GM04504 (cell line): ENCODE measurements at regions not wholly inside any gene's neighbourhood (a gene's known extent, or its start where the extent isn't known, plus 50 kb on each side); places are given as distances from the start of the nearest gene placed in this dataset.

Source experiments
- DNase-seq: peaks from one replicate; pipeline ENCODE4 v3.0.0-alpha.2; 2012; ENCODE audit warnings: low read depth

DNA sequence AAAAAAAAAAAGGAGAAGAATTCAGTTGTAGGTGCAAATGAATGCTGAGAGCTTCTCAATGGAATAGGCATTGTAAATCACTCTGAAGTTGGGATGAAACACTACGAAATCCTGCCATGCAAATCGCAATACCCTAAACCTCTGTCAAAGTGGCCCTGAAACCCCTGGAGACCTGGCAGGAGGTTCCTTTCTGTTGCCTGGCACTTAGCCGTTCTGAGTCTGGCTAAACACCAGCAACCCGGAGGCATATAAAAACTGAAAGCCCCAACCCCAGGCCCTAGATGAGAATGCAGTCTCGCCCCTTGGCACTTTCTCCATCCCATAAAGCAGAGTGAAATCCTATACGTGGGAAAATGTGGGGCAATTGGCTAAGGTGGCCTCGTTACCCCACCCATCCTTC, 151.5 kb upstream of the PARP11 start:
- no peak for DNase-seq

DNA sequence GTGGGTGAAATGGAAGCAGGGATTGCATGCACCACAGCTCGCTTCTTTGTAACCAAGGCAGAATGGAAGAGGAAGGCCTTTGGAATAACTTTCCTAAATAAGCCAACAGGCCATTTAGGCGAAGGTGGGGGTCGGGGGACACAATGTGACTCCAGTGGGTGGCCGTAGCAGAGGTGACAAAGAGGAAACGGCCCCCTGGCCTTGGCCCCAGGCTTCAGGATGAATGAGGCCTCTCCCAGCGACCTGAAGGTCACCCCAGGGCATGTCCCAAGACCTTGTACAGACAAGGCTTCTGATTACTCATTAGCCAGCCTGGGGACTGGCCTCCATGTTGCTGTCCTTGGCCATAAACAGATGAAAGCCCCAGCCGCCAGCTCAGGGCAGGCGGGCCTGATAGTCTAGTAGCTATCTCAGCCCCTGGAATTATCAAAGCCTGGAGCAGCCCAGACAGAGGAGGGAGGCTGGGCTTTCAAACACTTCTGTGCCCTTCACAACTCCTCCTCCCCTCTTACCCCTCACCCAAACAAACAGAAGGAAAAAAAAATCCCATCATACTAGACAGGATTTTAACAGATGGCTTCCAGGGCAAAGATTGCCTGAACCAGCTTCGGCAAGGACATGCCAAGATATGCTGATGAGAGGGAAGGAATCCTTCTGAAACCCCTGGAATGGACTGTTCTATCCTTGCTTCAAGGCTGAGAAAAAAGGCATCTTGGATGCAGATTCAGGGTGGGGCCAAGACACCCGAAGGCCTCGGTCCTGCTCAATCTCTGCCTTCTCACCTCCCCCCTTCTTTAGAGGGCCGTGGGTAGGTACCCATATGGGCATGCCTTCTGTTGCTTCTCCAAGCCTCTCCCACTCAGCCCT, 142.3 kb upstream of the PARP11 start:
- DNase-seq = no peak

DNA sequence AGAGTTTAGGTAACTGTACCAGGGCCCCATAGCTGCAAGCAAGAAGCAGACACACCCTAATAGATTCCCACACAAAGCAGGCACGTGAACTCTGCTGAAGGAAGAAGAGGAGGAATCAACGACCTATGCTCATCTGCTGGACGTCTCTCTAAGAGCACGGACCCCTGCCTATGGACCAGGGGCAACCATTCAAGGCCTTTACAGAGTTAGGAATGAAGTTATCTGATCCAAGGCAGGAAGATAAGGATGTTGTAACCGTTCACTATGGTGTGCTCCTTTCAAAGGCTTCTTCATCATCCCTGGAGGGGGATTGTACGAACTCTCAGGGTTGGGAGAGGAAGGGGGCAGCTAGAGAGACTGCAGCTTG, 141.6 kb upstream of the PARP11 start:
- DNase-seq = no peak

DNA sequence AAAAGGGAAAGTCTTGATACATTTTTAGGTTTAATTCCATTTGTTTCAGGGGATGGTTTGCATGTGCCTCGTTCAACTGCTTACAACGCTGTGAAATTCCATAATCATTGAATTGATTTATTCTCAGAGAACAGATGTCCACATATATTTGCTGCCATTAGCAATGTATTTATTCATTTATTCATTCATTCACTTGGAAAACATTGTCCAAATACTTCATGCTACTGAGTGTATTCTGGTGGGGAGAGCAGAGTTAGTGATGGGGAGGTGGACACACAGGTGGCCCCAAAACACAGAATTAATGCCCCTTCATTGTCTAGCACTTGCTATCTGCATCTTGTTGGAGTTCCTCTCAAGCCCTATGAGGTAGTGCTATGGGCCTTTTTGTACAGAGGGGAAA, 141.2 kb upstream of the PARP11 start:
- DNase-seq = no peak

DNA sequence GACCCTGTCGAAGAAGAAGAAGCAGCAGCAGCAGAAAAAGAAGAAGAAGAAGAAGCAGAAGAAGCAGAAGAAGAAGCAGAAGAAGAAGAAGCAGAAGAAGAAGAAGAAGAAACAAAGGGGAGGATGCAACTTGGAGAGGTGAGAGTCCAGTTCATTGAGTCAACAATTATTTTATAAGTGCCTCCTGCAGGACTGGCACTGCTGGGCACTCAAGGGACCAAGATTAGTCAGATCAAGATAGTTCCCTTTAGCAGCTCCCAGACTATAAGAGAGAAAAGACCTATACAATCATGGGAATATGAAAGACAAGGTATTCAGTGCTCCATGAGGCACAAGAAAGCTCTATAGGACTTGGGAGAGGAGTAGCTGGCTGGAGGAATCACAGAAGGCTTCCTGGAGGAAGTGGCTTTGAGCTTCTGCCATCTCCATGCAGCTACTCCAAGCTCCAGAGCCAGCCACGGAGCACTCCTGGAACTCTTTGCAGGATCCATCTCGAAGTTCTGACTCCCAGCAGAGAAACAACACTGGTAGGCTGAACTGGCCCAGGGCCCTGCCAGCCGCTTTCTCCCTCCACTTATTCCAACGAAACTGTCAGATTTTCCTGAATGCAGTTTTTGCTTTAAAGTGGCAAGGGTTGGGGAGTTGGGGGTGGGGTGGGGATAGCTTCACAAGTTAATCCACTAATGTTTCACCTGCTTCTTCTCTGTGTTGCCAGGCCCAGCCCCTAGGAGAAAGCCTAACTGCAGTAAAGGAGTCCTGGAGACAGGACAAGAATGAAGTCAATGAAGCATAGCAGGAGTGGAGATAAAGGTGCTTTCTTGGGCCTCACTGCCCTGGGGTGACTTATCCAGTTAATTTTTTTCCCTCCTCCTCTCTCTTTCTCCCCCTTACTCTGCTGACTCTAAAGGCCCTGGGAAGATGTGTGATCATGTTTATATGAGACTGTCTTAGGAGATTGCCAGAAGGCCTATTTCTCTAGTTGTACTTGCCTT, 140.1 kb upstream of the PARP11 start:
- DNase-seq = no peak

DNA sequence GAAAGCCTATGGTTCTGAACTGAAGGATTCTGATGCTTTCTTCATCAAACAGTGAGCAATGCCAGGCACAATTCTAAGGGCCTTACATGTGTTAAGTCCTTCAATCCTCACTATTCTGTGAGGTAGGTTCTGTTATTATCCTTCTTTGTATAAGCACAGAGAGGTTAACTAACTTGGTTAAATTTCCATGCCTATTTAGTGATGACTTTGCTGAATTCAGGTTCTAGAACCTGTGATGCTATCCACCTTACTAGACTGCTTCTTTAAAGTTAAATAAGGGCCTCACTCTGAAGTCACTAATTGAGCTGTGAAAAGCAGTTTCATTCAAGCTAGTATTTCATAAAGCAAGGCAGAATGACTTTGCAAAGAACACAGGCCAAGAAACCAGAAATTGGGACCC, 138.9 kb upstream of the PARP11 start:
- DNase-seq = no peak

DNA sequence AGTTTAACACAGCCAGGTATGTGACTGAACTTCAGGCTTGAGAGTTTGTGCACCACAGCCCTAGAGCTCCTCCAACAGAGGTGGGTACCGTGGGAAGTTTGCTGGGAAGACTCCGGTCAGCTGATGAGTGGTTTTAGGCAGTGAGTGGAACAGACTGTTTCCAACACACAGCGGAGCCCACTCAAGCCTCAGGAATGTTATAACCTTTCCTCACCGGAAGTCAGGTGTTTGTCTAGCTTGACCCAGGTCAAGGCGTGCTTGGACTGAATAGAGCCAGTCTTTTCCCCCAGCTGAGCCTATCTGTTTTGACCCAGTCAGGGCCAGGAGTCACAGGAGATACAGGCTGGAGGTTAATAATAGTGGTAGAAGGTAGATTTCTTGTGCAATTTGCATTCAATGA, 138.4 kb upstream of the PARP11 start:
- no peak for DNase-seq

DNA sequence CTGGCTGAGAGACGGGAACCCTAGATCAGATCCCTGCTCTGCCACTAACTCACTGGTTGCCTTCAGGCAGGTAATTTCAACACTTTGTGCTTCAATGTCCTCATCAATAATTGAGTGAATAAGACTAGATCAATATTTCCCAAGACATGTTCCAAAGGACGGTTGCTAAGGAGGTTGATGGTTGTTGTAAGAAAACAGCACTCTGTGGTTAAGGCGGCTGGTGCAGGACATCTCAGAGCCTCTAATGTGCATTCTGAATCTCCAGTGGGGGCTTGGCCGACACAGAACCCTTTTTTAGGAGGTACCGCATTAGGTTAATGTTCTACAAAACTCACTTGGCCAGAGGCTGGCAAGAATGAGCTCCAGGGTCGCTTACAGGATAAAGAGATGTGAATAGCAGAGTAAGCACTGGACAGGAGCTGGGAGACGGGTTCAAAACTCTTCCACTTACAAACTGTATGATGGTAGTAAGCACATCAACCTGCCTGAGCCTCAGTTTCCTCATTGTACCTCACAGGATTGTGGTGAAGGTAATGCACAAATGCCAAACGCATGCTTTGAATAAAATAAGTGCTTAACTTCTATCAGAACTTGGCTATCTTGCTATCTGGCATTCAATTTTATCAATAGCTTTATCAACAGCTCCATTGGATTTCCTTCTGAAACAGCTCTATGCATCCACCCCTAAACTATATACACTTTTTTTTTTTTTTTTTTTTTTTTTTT, 136.9 kb upstream of the PARP11 start:
- no peak for DNase-seq

DNA sequence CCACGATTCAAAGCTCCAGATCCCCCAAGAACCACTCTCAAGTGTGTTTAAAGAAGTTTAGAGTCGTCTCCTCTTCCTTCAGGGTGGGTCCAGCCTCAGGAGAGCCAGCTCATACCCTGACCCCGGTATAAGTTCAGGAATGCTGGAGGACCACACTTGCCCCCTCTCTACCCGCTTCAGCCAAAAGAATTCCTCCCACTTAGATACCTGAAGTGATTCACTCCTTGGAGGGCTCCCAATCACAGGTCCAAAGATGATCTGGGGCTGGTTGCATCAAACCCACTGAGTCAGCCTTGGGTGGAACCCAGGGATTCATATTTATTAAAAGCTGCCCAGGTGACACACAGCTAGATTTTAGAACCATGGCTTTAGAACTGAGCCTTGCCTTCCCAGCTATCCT, 133.5 kb upstream of the PARP11 start:
- DNase-seq = no peak

DNA sequence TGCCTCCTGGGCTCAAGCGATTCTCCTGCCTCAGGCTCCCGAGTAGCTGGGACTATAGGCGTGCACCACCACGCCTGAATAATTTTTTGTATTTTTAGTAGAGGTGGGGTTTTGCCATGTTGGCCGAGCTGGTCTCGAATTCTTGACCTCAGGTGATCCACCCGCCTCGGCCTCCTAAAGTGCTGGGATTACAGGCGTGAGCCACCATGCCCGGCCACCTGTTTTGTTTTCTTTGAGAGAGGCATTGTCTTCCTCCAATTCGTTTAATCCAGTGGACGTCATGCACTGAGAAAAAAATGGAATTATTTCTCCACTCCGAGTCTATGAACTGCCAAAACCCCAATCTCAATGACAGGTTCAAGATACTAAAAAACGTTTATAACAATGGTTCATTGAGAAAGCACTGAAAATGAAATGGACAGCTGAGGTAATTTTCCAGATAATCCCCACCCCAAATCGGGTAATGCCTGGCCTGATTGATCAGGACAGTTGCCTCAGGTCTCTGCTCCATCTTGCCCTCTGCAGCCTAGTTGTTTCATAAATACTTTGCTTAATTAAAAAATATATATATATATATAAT, 132.7 kb upstream of the PARP11 start:
- no peak for DNase-seq

DNA sequence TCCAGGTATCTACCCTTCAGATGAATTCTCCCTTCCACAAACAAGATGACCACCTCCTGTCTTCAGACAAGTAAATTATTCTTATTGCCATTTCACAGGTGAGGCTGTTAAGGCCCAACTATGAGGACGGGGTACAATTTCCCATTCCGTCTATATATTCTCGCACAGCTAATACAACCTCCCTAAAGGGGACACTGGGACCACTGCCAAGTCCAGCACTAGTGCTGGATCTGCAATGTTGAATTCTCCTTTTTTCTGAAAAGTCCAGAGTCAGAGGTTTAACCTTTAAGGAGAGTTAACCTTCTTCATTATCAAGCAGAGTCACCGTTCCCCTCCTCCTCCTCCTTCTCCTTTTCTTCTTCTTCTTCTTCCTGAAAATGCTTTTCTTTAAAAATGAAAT, 130.4 kb upstream of the PARP11 start:
- no peak for DNase-seq

DNA sequence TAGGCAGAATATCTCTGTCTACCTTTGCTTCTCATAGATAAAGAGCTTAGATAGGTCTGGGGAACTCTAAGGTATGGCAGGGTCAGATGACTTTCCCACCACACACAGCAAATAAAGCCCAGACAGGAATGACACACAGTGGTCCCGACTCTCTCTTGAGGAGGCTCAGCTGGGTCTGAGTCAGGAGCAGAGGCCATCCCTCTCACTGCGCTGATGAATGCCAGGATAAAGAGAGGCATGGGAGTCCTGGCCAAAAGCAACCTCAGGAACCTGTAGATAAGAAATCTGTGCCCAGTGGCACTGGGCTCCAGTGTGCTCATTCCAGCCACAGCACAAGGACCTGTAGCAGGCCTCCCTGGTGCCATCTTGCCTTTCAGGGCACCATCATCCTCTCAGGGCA, 129.4 kb upstream of the PARP11 start:
- DNase-seq = no peak

DNA sequence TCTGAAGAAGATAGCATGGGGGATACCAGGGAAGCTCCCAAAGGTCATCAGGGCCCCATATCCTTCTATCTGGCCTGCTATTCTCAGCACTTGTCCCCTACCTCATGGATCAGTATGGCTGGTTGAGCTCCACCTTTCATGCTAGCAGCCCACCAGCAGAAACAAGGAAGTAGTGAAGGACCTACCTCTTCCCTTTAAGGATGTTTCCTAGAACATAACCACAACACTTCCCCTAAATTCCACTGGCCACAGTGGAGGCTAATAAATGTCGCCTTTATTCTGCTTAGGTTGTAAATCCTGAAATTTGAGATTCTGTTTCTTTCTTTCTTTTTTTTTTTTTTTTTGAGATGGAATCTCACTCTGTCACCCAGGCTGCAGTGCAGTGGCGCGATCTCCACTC, 128.6 kb upstream of the PARP11 start:
- no peak for DNase-seq

DNA sequence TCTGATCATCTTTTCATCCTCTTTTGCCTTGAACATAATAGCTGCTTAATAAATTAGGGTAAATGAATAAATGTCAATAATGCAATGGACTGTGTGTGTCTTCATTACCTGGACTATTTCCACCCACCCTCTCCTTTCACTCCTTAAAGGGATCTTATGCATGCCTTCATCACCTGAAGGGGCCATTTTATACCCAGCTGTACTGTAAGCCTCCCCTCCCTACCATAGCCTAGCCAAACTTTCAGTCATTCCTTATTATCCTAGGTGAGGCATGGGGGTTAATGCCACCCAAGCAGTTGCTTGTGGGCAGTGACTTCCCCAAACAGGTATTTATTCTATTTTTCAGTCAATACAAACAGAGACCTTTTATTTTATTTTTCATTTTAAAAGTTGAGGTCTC, 127.8 kb upstream of the PARP11 start:
- DNase-seq = no peak

DNA sequence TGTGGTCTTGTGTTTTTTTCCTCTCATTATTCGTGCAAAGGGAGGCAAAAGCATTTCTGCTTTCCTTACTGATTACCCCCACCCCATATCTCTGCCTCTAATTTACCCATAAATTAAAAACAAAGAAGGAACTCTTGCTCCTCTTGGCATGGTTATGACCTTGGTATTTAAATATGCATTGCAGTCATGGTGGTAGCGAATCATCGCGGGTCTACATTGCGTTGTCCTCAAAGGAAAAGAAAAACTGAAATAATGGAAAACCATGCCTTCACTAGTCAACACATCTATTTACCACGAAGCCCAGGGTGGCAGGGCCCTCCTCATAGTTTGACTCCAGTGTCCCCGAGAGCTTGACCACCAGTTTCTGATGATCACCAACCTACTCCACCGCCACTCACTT, 126.7 kb upstream of the PARP11 start:
- no peak for DNase-seq

DNA sequence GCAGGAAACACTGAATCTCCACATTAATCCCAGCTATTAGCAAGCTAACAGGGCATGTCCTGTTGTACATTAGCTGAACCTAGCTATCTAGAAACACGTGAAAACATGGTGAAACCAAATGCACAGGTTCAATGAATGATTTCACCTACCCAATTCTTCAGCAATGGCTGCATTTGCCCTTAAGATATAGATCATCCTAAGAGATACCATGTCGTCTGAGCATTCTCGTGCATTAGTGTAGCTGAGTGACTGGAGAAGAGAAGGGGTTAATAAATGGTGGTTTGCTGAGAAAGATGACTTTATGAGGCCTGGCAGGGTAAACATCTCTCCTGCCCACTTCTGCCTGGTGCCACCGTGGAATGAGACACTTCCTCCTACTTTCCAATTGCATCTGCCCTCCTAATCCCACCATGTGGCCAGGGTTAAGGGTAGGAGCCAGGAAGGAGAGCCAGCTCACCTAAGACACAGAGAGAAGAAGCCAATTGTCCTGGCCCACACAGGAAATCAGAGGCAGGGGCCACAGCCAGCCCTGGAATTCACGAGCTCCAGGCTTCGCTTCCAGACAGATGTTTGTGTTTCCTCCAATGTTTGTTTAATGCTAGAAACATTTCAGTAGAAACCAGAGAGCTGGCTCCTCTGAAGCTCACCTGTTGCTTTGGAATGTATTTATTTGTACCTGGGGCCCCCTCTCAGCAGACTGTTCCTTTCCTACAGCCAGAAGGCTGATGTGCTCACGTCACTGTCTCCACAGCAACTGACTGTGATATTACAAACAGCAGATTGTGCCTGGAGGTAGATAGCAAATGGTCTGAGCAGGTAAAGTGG, 126.0 kb upstream of the PARP11 start:
- DNase-seq = no peak

DNA sequence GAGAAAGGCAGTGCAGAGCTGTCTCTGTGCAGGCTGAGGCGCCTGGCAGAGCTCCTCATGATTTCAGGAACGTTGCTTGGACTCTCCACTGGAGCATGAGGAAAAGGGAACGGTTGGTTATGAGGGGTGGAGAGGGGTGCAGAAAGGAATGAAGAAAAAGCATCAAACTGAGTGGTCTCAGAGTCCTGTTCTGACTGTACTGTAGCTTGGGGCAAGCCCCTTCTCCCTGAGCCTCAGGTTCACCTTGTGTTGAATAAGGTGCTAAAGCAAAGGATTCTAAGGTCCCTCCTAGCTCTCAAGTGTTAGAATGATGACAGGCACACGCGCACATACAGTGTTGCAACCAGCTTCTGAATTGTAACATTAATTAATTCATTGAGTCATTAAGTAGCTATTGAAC, 125.2 kb upstream of the PARP11 start:
- DNase-seq = no peak

DNA sequence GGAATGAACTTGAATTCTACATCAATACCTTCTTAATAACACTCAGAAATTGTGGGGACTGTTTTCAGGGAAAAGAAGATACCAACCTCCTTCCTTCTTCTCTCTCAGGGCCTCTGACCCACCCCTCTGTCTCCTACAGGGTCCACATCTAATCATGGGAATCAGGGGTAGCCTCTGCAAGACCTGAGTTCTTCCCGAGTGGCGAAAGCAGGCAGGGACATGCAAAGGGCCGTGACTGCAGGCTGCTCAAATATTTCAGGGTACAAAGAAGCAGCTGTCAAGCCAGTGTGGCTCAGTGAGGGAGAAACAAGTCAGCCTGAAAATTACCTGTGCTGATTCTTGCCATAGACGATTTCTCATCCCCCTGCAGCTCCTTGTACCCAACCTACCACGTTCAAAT, 123.1 kb upstream of the PARP11 start:
- no peak for DNase-seq

DNA sequence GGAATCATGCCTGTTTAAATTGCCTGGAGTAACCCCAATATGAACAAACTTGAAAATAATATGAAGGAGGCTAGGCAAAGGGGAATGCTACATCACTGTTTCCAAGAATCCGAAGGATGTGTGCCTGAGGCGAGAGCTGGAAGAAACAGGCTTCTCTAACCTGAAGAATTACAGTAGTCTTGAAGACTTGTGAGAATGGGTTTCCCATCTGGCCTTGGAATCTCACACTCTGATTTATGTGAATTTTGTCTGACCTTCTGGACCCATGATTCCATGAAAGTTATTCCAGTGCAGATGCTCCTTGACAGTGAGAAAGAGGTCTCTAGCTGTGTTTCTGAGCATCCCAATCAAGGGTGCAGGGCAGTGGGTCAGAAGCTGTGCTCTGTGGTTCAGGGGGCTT, 122.1 kb upstream of the PARP11 start:
- DNase-seq = no peak

DNA sequence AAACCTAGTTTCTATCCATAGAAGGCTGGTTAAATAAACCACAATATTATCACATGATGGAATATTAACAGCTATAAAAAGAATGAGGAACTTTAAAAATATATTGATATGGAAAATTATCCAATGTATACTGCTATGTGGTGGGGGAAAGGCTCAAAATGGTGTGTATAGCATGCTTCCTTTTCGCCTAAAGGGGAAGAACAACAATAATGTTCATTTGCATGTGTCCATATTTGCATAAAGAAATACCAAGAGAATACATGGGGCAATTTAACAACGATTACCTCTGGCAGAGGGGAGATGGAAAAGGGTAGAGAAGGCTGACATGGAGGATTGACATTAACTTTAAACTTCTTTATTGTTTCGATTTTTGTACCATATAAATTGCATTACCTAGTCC, 121.3 kb upstream of the PARP11 start:
- no peak for DNase-seq

DNA sequence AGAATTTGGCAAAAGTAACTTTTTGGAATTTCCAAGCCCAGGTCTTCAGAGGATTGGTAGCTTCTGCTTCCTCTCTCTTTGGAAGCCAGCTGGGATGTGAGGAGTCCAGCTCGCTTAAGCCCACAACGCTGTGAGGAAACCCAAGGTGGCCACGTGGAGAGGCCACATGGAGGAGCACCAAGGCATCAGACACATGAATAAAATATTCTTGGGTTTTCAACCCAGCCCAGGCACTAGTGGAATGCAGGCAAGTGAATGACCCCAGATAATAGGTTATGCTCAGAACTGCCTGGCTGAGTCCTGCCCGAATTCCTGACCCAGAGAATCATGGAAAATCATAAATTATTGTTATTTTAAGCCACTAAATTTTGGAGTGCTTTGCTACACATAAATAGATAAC, 119.7 kb upstream of the PARP11 start:
- DNase-seq = no peak
